Panc1 (cell line): ENCODE measurements at regions not wholly inside any gene's neighbourhood (a gene's known extent, or its start where the extent isn't known, plus 50 kb on each side); places are given as distances from the start of the nearest gene placed in this dataset.

Experiments used
- ATAC-seq: fragments of 200-7000 bp; cut with Tn5 transposase; 2 replicates; pipeline ENCODE4 v1.9.1; 2020; ENCODE audit warnings: mild to moderate bottlenecking, moderate library complexity
- BruUV-seq: library from RNA; stranded (reverse); fragments of 400-500 nt; replicated peaks from 2 replicates; lab custom pipeline; 2021; lab: Mats Ljungman, UMichigan
- CTCF ChIA-PET: fragments of 300-600 bp; sonication (Branson Sonifier 250); formaldehyde crosslinking; loops from one replicate; lab custom pipeline; 2022; ENCODE audit warnings: antibody characterized with exemption; lab: Charles Lee
- POLR2A ChIA-PET: fragments of 300-600 bp; sonication (Branson Sonifier 250); formaldehyde crosslinking; loops from one replicate; lab custom pipeline; 2022; ENCODE audit warnings: antibody characterized with exemption; lab: Charles Lee
- DNase-seq: peaks from one replicate; pipeline ENCODE4 v3.0.0-alpha.2; 2010; ENCODE audit warnings: low read depth, low spot score
- H3K27ac ChIP-seq: 2 replicates; pipeline ENCODE4 v1.5.1; 2011; ENCODE audit warnings: mild to moderate bottlenecking, low read length, inconsistent platforms
- H3K27me3 ChIP-seq: fragments of 200-500 bp; sonication (Bioruptor generic); 2 replicates; pipeline ENCODE4 v1.6.0; 2014; ENCODE audit warnings: low read length, inconsistent platforms; ENCODE audit not compliant: control insufficient read depth, insufficient read depth
- H3K36me3 ChIP-seq: fragments of 200-500 bp; sonication (Bioruptor generic); 2 replicates; pipeline ENCODE4 v1.5.1; 2014; ENCODE audit warnings: inconsistent platforms, mild to moderate bottlenecking, low read length, moderate library complexity; ENCODE audit not compliant: control insufficient read depth, insufficient read depth
- H3K4me1 ChIP-seq: 2 replicates; pipeline ENCODE4 v1.5.1; 2011; ENCODE audit warnings: inconsistent platforms, mild to moderate bottlenecking, low read length, moderate library complexity; ENCODE audit not compliant: control insufficient read depth, insufficient read depth
- H3K4me3 ChIP-seq, 2 experiments: 2 replicates each; pipeline ENCODE4 v1.5.1; 2011 to 2012; ENCODE audit warnings: low read depth in 2 of 2, low read length in 2 of 2, mild to moderate bottlenecking in 2 of 2, inconsistent platforms in 1 of 2, moderate library complexity in 1 of 2
- H3K9me3 ChIP-seq: fragments of 200-500 bp; sonication (Bioruptor generic); 2 replicates; pipeline ENCODE4 v1.5.1; 2014; ENCODE audit warnings: low read depth, mild to moderate bottlenecking, inconsistent platforms, low read length, moderate library complexity; ENCODE audit not compliant: control insufficient read depth, insufficient read depth
- CTCF ChIP-seq: fragments of 450-650 bp; IDR thresholded peaks from 2 replicates; pipeline ENCODE4 v1.5.1; 2017; ENCODE audit warnings: mild to moderate bottlenecking
- POLR2AphosphoS5 ChIP-seq: IDR thresholded peaks from 2 replicates; pipeline ENCODE4 v1.6.1; 2012; ENCODE audit warnings: mild to moderate bottlenecking, low read depth, low read length, moderate library complexity
- REST ChIP-seq, 2 experiments: IDR thresholded peaks; 2 replicates each; pipeline ENCODE4 v1.6.1; 2011 to 2012; ENCODE audit warnings: low read depth in 2 of 2, control low read depth in 1 of 2, low read length in 1 of 2, mild to moderate bottlenecking in 1 of 2, moderate library complexity in 1 of 2; ENCODE audit not compliant: insufficient read depth in 1 of 2
- SIN3A ChIP-seq: IDR thresholded peaks from 2 replicates; pipeline ENCODE4 v1.6.1; 2012; ENCODE audit warnings: low read depth, mild to moderate bottlenecking, low read length, moderate library complexity, borderline replicate concordance; ENCODE audit not compliant: insufficient read depth
- TCF7L2 ChIP-seq: IDR thresholded peaks from 2 replicates; pipeline ENCODE4 v1.6.1; 2011; ENCODE audit warnings: mild to moderate bottlenecking, low read depth, low read length, inconsistent platforms
- in situ Hi-C: cut with HindIII; loops from 2 replicates; pipeline ENCODE4 v1.10.0; 2016; ENCODE audit warnings: low sequenced_read_pairs, low pct_unique_long_range_greater_than_20kb
- intact Hi-C: fragments of 100-400 bp; cut with micrococcal nuclease; formaldehyde crosslinking; loops from one replicate; pipeline ENCODE4 v1.10.0; 2022; ENCODE audit not compliant: unreplicated experiment

GRCh38 chr2:34126279-34126678 is 527.2 kb upstream of the FAM98A start:
- Histone ChIP-seq H3K4me3 (no peak overlapping the region), H3K36me3 (no peaks in the 10 kb centered on the region), H3K27me3 (no peaks in the 10 kb centered on the region), H3K4me1 (no peaks in the 10 kb centered on the region), H3K9me3 (no peaks in the 10 kb centered on the region), H3K27ac (no peak overlapping the region)
- DNase-seq (no peak), ATAC-seq (no peak)
- no peak for TF ChIP-seq POLR2AphosphoS5
- intact Hi-C loops, result no loop called here
- in situ Hi-C loops, result no loop called here
- ChIA-PET CTCF (interaction anchor here (0.6 kb wide), 1 partner anchor 8 kb away, joined by 13 read pairs; no protein-coding TSS in a partner anchor), POLR2A (no interaction called here)
- BruUV-seq, result no TSS peak

- no peak for ATAC-seq
- ChIA-PET POLR2A (no interaction called here), CTCF (no interaction called here)
- in situ Hi-C loops, result no loop called here
- no TSS peak for BruUV-seq
- H3K9me3 ChIP-seq, result no peaks in the 10 kb centered on the region
- no peak overlapping the region for H3K4me3 ChIP-seq
- no peaks in the 10 kb centered on the region for H3K4me1 ChIP-seq
- intact Hi-C loops, result no loop called here
- no peak for DNase-seq
- TF ChIP-seq POLR2AphosphoS5 (no peak), REST (IDR thresholded peaks at IDR 0.05; ENCODE audit: insufficient read depth in 1 of 2, low read depth in 2 of 2, low read length in 1 of 2) (no peak), SIN3A (no peak), TCF7L2 (no peak), CTCF (no peak)
- no peaks in the 10 kb centered on the region for H3K27me3 ChIP-seq
- H3K36me3 ChIP-seq, result no peaks in the 10 kb centered on the region
- H3K27ac ChIP-seq, result no peak overlapping the region
These were observed 525.1 kb upstream of the FAM98A start for GRCh38 chr2:34123996-34124785.

GRCh38 chr2:34121076-34121475 is 522.0 kb upstream of the FAM98A start:
- BruUV-seq, result no TSS peak
- ATAC-seq (no peak), DNase-seq (no peak)
- Histone ChIP-seq H3K36me3 (no peaks in the 10 kb centered on the region), H3K9me3 (no peaks in the 10 kb centered on the region), H3K27ac (no peak overlapping the region), H3K4me1 (no peaks in the 10 kb centered on the region), H3K27me3 (no peaks in the 10 kb centered on the region), H3K4me3 (no peak overlapping the region)
- TF ChIP-seq SIN3A (no peak), REST (IDR thresholded peaks at IDR 0.05; ENCODE audit: insufficient read depth in 1 of 2, low read depth in 2 of 2, low read length in 1 of 2) (no peak)
- CTCF ChIA-PET, result no interaction called here
- in situ Hi-C loops (no loop called here), intact Hi-C loops (no loop called here)
- POLR2A ChIA-PET, result no interaction called here
